ENCODE measurements at regions not wholly inside any gene's neighbourhood (a gene's known extent, or its start where the extent isn't known, plus 50 kb on each side); places are given as distances from the start of the nearest gene placed in this dataset.
"Not testable (repeated sequence)": the region's sequence is repeated elsewhere in the genome, so short reads cannot be mapped to it uniquely, and the experiment has no call there.

- no peak for DNase-seq (ENCODE audit: insufficient read length)
- no peak for TF ChIP-seq POLR2AphosphoS5 (IDR thresholded peaks at IDR 0.05; ENCODE audit: low read depth, low read length)
- no peak for TF ChIP-seq POLR2A (IDR thresholded peaks at IDR 0.05; ENCODE audit: low read depth, low read length)
- TF ChIP-seq TAF1 (IDR thresholded peaks at IDR 0.05; ENCODE audit: borderline replicate concordance, low read depth, low read length): no peak
- no peak for FAIRE-seq
Measured at GRCh38 chr17:22278302-22279275, 586.3 kb downstream of the KCNJ18 start.

- TF ChIP-seq POLR2A (IDR thresholded peaks at IDR 0.05; ENCODE audit: low read depth, low read length) (no peak), POLR2AphosphoS5 (IDR thresholded peaks at IDR 0.05; ENCODE audit: low read depth, low read length) (no peak), TAF1 (IDR thresholded peaks at IDR 0.05; ENCODE audit: borderline replicate concordance, low read depth, low read length) (no peak)
- DNase-seq (ENCODE audit: insufficient read length): no peak
- no peak for FAIRE-seq
Measured at GRCh38 chr17:22286337-22287041, 594.2 kb downstream of the KCNJ18 start.

GRCh38 chr17:22298484-22298951 is 606.2 kb downstream of the KCNJ18 start:
- not testable (repeated sequence) for DNase-seq (ENCODE audit: insufficient read length); FAIRE-seq

DNA sequence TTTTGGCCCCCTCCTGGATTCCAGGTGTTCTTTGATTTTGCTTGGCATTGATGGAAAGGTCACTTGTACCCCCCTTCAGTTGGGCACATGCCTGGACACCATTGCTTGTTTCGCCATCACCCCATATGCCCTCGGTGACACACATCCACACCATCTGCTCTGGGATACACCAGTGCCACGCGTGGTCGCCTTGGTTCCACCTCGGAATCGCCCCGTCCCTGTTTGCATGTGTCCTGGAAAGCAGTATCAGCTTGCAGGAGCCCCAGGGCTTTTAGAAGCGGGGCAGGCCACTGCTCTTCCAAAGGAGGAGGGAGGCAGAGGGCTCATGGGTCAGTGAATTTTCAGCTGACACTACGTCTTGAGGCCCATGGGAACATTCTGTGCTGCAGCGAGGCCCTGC is 607.9 kb downstream of the KCNJ18 start:
- FAIRE-seq (no peak), DNase-seq (ENCODE audit: insufficient read length) (no peak)
- TF ChIP-seq POLR2AphosphoS5 (IDR thresholded peaks at IDR 0.05; ENCODE audit: low read depth, low read length) (no peak), POLR2A (IDR thresholded peaks at IDR 0.05; ENCODE audit: low read depth, low read length) (no peak), TAF1 (IDR thresholded peaks at IDR 0.05; ENCODE audit: borderline replicate concordance, low read depth, low read length) (no peak)

GRCh38 chr17:22300731-22301352 is 608.5 kb downstream of the KCNJ18 start:
- no peak for TF ChIP-seq POLR2A (IDR thresholded peaks at IDR 0.05; ENCODE audit: low read depth, low read length)
- TF ChIP-seq TAF1 (IDR thresholded peaks at IDR 0.05; ENCODE audit: borderline replicate concordance, low read depth, low read length): no peak
- TF ChIP-seq POLR2AphosphoS5 (IDR thresholded peaks at IDR 0.05; ENCODE audit: low read depth, low read length): no peak
- FAIRE-seq (no peak), DNase-seq (ENCODE audit: insufficient read length) (no peak)

DNA sequence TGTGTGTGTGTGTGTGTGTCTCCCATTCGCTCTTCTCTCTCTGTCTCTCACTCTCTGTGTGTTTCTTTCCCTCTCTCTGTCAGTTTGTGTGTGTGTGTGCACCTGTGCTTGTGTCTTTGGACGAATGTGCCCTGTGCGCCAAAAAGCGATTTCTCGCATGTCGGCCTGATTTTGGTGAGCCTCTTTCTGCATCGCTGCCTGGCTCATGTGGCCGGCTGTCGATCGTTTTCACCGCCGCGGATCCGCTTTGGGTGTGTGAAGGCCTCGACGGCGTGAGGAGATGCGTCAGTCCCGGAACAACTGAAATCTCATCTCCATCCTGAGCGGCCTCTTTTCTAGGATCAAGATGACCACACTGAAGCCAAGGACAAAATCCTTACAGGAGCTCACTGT is 609.0 kb downstream of the KCNJ18 start:
- DNase-seq (ENCODE audit: insufficient read length): no peak
- FAIRE-seq: no peak
- TF ChIP-seq POLR2AphosphoS5 (IDR thresholded peaks at IDR 0.05; ENCODE audit: low read depth, low read length): no peak
- TF ChIP-seq TAF1 (IDR thresholded peaks at IDR 0.05; ENCODE audit: borderline replicate concordance, low read depth, low read length): no peak
- no peak for TF ChIP-seq POLR2A (IDR thresholded peaks at IDR 0.05; ENCODE audit: low read depth, low read length)

DNA sequence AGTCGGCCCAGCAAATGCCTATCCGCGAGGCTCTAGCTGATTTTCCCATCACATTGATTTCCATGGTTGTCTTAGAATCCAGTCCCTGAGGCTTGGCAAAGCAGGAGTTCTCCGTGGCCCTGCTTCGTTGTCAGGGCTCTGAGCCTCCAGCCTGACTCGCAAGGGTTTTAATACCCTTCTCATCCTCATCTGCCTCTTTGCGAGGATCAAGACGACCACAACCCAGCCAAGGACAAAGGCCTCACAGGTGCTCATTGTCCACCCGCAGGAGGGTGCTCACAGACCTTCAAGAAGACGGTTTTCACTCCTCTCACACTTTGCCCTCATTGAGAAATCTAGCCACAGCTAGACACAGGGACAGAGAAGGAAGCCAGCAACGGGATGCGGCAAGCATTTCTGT is 610.8 kb downstream of the KCNJ18 start:
- FAIRE-seq (no peak), DNase-seq (ENCODE audit: insufficient read length) (no peak)
- no peak for TF ChIP-seq TAF1 (IDR thresholded peaks at IDR 0.05; ENCODE audit: borderline replicate concordance, low read depth, low read length)
- no peak for TF ChIP-seq POLR2A (IDR thresholded peaks at IDR 0.05; ENCODE audit: low read depth, low read length)
- TF ChIP-seq POLR2AphosphoS5 (IDR thresholded peaks at IDR 0.05; ENCODE audit: low read depth, low read length): no peak

GRCh38 chr17:22303865-22304264 is 611.5 kb downstream of the KCNJ18 start:
- TF ChIP-seq TAF1 (IDR thresholded peaks at IDR 0.05; ENCODE audit: borderline replicate concordance, low read depth, low read length): no peak
- no peak for TF ChIP-seq POLR2A (IDR thresholded peaks at IDR 0.05; ENCODE audit: low read depth, low read length)
- TF ChIP-seq POLR2AphosphoS5 (IDR thresholded peaks at IDR 0.05; ENCODE audit: low read depth, low read length): no peak
- DNase-seq (ENCODE audit: insufficient read length): no peak
- FAIRE-seq: no peak

DNA sequence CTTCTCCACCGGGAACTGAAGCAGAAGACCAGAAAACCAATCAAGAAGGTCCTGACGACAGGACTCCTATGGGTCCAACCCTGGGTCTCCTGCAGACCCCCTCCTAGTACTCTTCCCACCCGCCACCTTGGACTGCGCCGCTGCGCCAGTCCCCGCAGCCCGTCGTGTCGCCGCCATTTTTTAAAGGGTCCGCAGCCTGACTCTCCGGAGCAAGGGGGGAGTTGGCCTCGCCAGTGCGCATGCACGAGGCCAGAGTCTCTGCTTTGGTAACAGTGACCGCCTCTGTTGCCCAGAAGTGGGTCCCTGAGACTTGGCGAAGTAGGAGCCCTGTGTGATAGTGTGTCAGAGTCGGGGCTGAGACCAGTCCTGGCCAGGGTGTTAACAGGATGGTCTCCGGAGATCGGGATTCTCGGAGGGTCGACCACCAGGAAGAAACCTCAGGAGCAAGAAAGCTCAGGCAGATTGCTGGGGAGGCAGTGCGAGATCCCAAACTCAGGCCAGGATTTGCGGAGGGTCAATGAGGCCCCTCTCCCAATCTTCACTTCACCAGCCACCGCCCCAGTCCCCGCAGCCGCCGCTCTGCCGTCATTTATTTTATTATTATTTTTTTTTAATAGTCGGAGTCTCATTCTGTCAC is 612.5 kb downstream of the KCNJ18 start:
- FAIRE-seq (no peak), DNase-seq (ENCODE audit: insufficient read length) (no peak)
- TF ChIP-seq POLR2A (IDR thresholded peaks at IDR 0.05; ENCODE audit: low read depth, low read length): no peak
- no peak for TF ChIP-seq TAF1 (IDR thresholded peaks at IDR 0.05; ENCODE audit: borderline replicate concordance, low read depth, low read length)
- no peak for TF ChIP-seq POLR2AphosphoS5 (IDR thresholded peaks at IDR 0.05; ENCODE audit: low read depth, low read length)

GRCh38 chr17:22305356-22306071 is 613.2 kb downstream of the KCNJ18 start:
- no peak for TF ChIP-seq TAF1 (IDR thresholded peaks at IDR 0.05; ENCODE audit: borderline replicate concordance, low read depth, low read length)
- no peak for TF ChIP-seq POLR2AphosphoS5 (IDR thresholded peaks at IDR 0.05; ENCODE audit: low read depth, low read length)
- TF ChIP-seq POLR2A (IDR thresholded peaks at IDR 0.05; ENCODE audit: low read depth, low read length): no peak
- no peak for FAIRE-seq
- DNase-seq (ENCODE audit: insufficient read length): no peak

DNA sequence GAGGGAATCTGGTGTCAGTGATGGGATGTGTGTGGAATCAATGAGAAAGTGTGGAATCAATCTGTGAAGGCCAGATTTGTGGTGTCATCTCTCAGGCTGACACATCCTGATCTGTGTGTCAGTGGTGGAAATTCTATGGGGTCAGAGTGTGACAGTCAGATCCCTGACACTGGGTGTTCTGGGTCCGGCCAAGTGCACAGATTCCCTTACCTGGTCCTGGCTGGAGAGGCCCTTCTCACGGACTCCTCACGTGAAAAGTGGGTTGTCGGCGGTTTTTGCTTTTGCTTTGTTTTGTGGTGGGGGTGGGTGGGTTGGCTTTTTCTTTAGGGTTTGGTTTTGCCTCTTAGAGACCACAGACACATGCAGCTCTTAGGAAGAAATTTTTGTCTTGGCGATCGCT is 618.0 kb downstream of the KCNJ18 start:
- not testable (repeated sequence) for DNase-seq (ENCODE audit: insufficient read length); FAIRE-seq
